HEK293 (cell line): ENCODE measurements at regions not wholly inside any gene's neighbourhood (a gene's known extent, or its start where the extent isn't known, plus 50 kb on each side); places are given as distances from the start of the nearest gene placed in this dataset.

Experiments
- SCRT2 ChIP-seq: fragments of 450-650 bp; formaldehyde crosslinking; IDR thresholded peaks from 2 replicates; pipeline ENCODE4 v1.5.1; 2016; ENCODE audit warnings: missing biosample characterization, missing genetic modification characterization
- ZNF560 ChIP-seq: fragments of 450-650 bp; formaldehyde crosslinking; IDR thresholded peaks from 2 replicates; pipeline ENCODE4 v1.5.1; 2017; ENCODE audit warnings: missing biosample characterization, missing genetic modification characterization, borderline replicate concordance

DNA sequence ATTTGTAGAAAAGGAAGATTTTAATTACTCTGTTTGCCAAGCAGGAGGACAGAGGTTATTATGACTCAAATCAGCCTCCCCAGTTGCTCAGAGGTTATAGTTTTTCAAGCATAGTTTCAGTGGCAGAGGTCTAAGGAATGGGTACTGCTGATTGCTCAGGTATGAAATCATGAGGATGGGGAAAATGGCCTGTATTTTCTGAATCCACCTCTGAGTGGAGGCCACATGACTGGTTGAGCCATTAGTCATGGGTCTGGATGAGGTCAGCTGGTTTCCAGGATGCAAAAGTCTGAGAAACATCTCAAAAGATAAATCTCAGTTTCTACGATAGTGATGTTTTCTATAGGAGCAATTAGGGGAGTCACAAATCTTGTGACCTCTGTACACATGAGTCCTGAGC lies 62.8 kb upstream of the CEACAM8 start:
- no peak for TF ChIP-seq SCRT2
- no peak for TF ChIP-seq ZNF560
